SK-N-SH (cell line): ENCODE measurements at regions not wholly inside any gene's neighbourhood (a gene's known extent, or its start where the extent isn't known, plus 50 kb on each side); places are given as distances from the start of the nearest gene placed in this dataset.

ENCODE experiments used
- CTCF ChIP-seq: fragments of 200-600 bp; sonication (generic); IDR thresholded peaks from 2 replicates; pipeline ENCODE4 v1.6.1; 2017; ENCODE audit warnings: antibody characterized with exemption, mild to moderate bottlenecking, moderate library complexity
- FOXM1 ChIP-seq: IDR thresholded peaks from 2 replicates; pipeline ENCODE4 v1.4.0; 2012; ENCODE audit warnings: low read depth, mild to moderate bottlenecking
- GABPA ChIP-seq: IDR thresholded peaks from 2 replicates; pipeline ENCODE4 v1.4.0; 2012; ENCODE audit warnings: low read depth, mild to moderate bottlenecking
- JUND ChIP-seq: IDR thresholded peaks from 2 replicates; pipeline ENCODE4 v1.4.0; 2012
- POLR2AphosphoS5 ChIP-seq: IDR thresholded peaks from 2 replicates; pipeline ENCODE4 v1.6.1; 2012; ENCODE audit warnings: low read depth, low read length

- TF ChIP-seq FOXM1, result no peak
- TF ChIP-seq GABPA, result no peak
- no peak for TF ChIP-seq POLR2AphosphoS5
- no peak for TF ChIP-seq CTCF
- TF ChIP-seq JUND, result no peak
Observed at GRCh38 chrX:42149281-42149680, 225.9 kb upstream of the CASK start.
